GM12873 (cell line): ENCODE measurements at regions not wholly inside any gene's neighbourhood (a gene's known extent, or its start where the extent isn't known, plus 50 kb on each side); places are given as distances from the start of the nearest gene placed in this dataset.

Experiments
- TF ChIP-seq, protein P1 (sequence below): IDR thresholded peaks from 2 replicates; pipeline ENCODE4 v1.5.1; 2012; ENCODE audit warnings: low read depth, mild to moderate bottlenecking, moderate library complexity, low read length, control low read depth; ENCODE audit not compliant: insufficient read depth; ENCODE audit errors: missing control alignments

DNA sequence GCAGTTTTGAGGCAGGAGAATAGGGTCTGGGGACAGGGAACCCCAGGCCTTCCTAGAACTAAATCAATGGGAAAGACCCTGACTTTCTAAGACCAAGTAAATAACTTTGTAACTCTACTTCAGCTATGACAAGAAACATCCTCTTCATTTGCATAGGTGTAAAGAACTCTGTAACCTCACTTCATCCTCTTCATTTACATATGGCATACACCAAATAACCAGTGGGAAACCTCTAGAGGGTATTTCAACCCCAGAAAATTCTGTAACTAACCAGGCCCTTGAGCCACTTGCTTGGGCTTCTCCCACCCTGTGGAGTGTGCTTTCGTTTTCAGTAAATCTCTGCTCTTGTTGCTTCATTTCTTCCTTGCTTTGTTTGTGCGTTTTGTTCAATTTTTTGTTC is 495.6 kb downstream of the SIPA1L2 start:
- TF ChIP-seq, protein P1, sequence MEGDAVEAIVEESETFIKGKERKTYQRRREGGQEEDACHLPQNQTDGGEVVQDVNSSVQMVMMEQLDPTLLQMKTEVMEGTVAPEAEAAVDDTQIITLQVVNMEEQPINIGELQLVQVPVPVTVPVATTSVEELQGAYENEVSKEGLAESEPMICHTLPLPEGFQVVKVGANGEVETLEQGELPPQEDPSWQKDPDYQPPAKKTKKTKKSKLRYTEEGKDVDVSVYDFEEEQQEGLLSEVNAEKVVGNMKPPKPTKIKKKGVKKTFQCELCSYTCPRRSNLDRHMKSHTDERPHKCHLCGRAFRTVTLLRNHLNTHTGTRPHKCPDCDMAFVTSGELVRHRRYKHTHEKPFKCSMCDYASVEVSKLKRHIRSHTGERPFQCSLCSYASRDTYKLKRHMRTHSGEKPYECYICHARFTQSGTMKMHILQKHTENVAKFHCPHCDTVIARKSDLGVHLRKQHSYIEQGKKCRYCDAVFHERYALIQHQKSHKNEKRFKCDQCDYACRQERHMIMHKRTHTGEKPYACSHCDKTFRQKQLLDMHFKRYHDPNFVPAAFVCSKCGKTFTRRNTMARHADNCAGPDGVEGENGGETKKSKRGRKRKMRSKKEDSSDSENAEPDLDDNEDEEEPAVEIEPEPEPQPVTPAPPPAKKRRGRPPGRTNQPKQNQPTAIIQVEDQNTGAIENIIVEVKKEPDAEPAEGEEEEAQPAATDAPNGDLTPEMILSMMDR, result no peak

DNA sequence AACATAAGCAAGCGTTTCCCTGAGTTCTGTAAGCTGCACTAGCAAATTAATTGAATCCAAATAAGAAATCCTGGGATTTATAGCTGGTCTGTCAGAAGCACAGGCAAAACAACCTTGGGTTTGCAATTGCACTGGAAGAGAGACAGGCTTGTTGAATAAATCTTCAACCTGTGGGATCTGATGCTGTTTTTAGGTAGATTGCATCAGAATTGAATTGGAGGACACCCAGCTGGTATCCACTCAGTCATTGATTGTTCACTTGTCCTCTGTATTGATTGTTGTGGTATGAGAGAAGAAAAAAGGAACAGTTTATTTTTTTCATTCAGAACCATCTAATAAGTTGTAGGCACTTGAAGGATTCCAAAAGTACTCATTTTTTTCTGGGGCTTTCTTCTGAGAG is 497.4 kb downstream of the SIPA1L2 start:
- TF ChIP-seq, protein P1, result no peak

DNA sequence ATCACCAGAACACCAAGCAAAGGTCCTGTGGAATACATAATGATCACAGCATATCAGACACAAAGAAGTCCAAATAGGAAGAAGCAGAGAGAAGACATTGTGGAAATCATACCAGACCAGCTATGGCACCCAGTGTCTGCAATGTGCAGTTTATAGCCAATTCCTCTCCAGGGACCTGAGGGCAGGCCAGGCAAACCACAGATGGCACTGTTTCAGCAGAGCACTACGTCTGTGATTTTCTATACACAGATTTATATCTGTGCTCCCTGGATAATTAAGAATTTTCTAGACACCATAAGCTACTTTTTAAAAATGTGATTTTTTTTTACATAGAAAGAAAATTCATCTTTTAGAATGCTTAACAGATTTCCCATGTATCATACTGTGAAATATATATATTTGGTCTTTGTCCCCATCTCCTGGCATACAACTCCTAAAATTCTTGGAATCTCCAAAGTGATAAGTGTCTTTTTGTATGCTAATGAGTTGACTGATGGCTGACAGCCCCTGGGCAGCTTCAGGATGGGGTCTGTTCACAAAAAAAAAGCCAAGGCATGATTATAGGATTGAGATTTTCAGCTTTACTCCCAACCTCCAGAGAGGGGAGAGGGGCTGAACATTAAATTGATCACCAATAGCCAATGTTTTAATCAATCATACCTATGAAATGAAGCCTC is 498.1 kb downstream of the SIPA1L2 start:
- TF ChIP-seq, protein P1, result no peak

DNA sequence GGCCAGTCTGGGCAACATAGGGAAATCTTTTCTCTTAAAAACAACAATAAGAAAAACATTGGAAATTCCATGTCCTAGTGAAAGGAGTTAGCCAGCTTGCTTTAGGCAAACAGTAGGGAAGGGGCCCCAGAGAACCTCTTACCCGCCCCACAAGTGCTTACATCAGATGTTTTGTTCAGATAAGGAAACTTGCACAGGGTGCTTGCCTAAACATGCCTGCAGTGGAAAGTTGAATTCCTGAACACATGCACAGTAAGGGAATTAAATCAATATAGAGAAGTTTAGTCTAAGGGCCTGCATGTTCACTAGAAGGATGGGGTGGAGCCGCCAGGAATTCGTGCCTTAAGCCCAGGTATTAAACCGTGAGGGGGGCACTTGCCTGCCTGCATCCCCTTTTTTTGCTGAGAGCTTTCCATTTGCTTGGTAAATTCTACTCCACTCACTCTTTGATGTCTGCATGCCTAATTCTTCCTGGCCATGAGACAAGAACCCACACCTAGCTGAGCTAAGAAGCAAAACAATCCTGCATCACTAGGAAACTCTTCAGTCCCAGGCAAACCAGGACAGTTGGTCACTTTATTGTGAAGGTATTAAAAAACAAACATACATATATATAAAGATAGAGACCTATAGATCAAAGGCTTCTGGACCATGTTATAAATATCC is 499.0 kb downstream of the SIPA1L2 start:
- TF ChIP-seq, protein P1, result no peak

DNA sequence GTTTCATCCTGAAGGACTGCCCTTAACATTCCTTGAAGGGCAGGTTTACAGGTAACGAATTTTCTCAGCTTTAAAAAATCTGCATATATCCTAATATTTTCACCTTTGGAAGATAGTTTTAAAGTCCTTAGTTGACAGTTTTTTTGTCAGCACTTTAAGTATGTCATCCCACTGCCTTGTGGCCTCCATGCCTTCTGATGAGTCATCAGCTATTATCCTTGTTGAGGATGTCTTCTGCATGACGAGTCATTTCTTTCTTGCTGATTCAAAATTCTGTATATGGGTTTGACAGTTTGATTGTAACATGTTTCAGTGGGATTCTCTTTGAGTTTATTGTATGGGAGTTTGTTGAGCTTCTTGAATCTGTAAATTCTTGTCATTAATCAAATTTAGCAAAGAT is 500.6 kb downstream of the DISC1 start:
- TF ChIP-seq, protein P1, result no peak

DNA sequence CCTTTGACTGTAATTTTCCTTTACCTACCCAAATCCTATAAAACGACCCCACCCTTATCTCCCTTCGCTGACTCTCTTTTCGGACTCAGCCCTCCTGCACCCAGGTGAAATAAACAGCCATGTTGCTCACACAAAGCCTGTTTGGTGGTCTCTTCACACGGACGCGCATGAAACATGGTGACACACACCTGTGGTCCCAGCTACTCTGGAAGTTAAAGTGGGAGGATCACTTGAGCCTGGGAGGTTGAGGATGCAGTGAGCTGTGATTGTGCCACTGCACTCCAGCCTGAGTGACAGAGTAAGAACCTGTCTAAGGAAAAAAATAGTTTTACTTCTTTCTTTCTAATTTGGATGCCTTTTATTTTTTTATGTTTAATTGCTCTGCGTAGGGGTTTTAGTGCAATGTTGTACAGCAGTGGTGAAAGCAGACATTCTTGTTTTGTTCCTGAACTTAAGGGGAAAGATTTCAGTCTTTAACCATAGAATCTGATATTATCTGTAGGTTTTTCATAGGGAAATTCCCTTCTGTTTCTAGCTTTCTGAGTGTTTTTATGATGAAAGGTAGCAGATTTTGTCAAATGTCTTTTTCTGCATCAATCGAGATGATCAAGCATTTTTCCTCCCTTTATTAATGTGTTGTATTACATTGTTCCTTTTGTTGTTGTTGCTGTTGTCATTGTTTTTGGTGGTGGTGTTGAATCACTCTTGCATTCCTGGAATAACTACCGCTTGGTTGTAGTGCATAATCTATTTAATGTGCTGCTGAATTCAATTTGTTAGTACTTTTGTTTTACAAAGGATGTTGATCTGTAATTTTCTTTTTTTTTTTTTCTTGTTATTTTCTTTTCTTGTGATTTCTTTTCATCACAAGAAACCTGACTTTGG is 497.4 kb downstream of the DISC1 start:
- TF ChIP-seq, protein P1, result no peak

DNA sequence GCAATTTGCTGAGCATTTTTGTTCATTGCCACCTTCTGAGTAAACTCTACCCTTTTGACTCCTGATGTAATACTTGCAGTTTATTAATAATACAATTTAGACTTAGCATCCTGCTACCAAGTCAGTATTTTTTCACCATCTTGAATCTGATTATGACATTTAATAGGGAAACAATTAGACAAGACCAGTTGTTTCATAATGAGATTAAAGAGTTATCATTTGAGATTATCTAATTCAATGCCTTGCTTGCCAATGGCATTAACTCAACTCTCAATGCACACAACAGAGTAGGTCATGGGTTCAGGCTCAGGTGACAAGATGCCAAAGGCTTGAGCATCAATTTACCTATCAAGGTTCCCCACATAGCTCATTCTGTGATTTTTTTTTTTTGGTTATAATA is 488.4 kb downstream of the DISC1 start:
- TF ChIP-seq, protein P1, result no peak
